ENCODE measurements at regions not wholly inside any gene's neighbourhood (a gene's known extent, or its start where the extent isn't known, plus 50 kb on each side); places are given as distances from the start of the nearest gene placed in this dataset.

- TF ChIP-seq CTCF (IDR thresholded peaks at IDR 0.05; ENCODE audit: control extremely low read depth in 1 of 3, insufficient read depth in 1 of 3, low read depth in 1 of 3, low read length in 3 of 3) = no peak
- no peak for TF ChIP-seq ATF3 (IDR thresholded peaks at IDR 0.05; ENCODE audit: insufficient read depth, low read depth, low read length)
- TF ChIP-seq POU5F1 (IDR thresholded peaks at IDR 0.05; ENCODE audit: low read depth, low read length) = no peak
- TF ChIP-seq POLR2A (IDR thresholded peaks at IDR 0.05; ENCODE audit: control extremely low read depth in 1 of 2, low read depth in 2 of 2, low read length in 2 of 2) = no peak
- TF ChIP-seq ZNF274 (IDR thresholded peaks at IDR 0.05; ENCODE audit: borderline replicate concordance, extremely low read depth, low read length) = no peak
- TF ChIP-seq POLR2AphosphoS5 (IDR thresholded peaks at IDR 0.05; ENCODE audit: low read depth, low read length) = no peak
Observed at GRCh38 chr3:22700876-22701275, 502.3 kb upstream of the UBE2E2 start.

Measured in H1 (cell line).